GM23248 (cell line): ENCODE measurements at regions not wholly inside any gene's neighbourhood (a gene's known extent, or its start where the extent isn't known, plus 50 kb on each side); places are given as distances from the start of the nearest gene placed in this dataset.

ENCODE experiments used
- EZH2 ChIP-seq: fragments of 200-600 bp; sonication (generic); IDR thresholded peaks from 2 replicates; pipeline ENCODE4 v1.6.1; 2018; ENCODE audit warnings: antibody characterized with exemption, mild to moderate bottlenecking; ENCODE audit not compliant: insufficient read depth, poor library complexity, severe bottlenecking
- EZH2phosphoT487 ChIP-seq: fragments of 200-600 bp; sonication (generic); IDR thresholded peaks from 2 replicates; pipeline ENCODE4 v1.6.1; 2018; ENCODE audit warnings: antibody characterized with exemption, moderate library complexity, mild to moderate bottlenecking, low read depth; ENCODE audit not compliant: insufficient read depth

GRCh38 chr2:457262-457661, 169.4 kb upstream of the ALKAL2 start:
- TF ChIP-seq EZH2: no peak
- TF ChIP-seq EZH2phosphoT487: no peak
